Medulla oblongata (tissue), 1 donor: ENCODE measurements at regions not wholly inside any gene's neighbourhood (a gene's known extent, or its start where the extent isn't known, plus 50 kb on each side); places are given as distances from the start of the nearest gene placed in this dataset.

ENCODE experiments used
- DNase-seq: peaks from one replicate; pipeline ENCODE4 v3.0.0-alpha.2; 2015; ENCODE audit errors: extremely low spot score

- DNase-seq, result no peak
Observed at GRCh38 chr7:127446842-127447241, 54.3 kb upstream of the ZNF800 start.
